NT2/D1 (cell line): ENCODE measurements at regions not wholly inside any gene's neighbourhood (a gene's known extent, or its start where the extent isn't known, plus 50 kb on each side); places are given as distances from the start of the nearest gene placed in this dataset.

Experiments used
- SUZ12 ChIP-seq: IDR thresholded peaks from 2 replicates; pipeline ENCODE4 v1.6.1; 2011; ENCODE audit not compliant: insufficient read length, insufficient read depth; ENCODE audit errors: extremely low read depth
- YY1 ChIP-seq: IDR thresholded peaks from 2 replicates; pipeline ENCODE4 v1.6.1; 2011; ENCODE audit not compliant: insufficient read length, insufficient read depth
- ZNF274 ChIP-seq: IDR thresholded peaks from 2 replicates; pipeline ENCODE4 v1.6.1; 2011; ENCODE audit warnings: mild to moderate bottlenecking, low read depth, low read length

DNA sequence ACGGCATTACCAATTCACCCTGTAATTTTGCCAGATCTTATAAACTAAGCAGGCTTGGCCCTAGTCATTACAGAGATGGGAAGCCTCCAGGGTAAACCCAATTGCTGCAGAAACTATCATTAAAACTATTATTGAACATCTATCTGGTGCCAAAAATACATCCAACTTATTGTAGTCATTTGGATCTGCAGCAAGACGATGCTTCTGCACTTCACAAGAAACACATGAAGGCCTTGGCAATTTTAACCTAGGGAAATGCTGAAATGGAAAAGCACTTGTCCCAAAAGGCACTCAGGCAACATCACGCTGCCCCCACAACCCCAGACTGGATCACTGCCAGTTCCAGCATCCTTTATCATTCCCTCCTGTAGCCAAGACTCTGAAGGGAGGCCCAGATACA is 85.3 kb upstream of the ACVR2A start:
- TF ChIP-seq YY1 (no peak), ZNF274 (no peak), SUZ12 (no peak)
